ENCODE measurements at regions not wholly inside any gene's neighbourhood (a gene's known extent, or its start where the extent isn't known, plus 50 kb on each side); places are given as distances from the start of the nearest gene placed in this dataset.

- no peak for DNase-seq
These were observed 61.1 kb upstream of the TMEM196 start for GRCh38 chr7:19834566-19834965.

DNA sequence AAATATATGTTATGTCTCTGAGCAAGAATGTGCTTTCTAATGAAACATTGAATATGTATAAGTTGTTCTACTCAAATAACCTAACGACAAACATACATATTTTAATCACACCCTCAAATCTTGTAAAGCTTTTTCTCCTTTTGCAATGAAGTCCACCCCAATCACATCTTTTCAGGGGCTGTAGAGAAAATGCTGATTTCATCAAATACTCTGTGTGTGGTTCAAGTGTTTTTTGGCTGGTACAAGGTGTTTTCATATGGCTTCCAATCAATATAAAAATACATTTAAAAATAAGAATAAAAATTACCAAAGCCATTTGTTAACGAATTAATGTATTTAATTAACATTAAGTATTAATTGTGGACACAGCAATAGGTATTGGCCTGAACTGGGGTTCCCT is 57.2 kb upstream of the TMEM196 start:
- no peak for DNase-seq
